ENCODE measurements at regions not wholly inside any gene's neighbourhood (a gene's known extent, or its start where the extent isn't known, plus 50 kb on each side); places are given as distances from the start of the nearest gene placed in this dataset.

DNA sequence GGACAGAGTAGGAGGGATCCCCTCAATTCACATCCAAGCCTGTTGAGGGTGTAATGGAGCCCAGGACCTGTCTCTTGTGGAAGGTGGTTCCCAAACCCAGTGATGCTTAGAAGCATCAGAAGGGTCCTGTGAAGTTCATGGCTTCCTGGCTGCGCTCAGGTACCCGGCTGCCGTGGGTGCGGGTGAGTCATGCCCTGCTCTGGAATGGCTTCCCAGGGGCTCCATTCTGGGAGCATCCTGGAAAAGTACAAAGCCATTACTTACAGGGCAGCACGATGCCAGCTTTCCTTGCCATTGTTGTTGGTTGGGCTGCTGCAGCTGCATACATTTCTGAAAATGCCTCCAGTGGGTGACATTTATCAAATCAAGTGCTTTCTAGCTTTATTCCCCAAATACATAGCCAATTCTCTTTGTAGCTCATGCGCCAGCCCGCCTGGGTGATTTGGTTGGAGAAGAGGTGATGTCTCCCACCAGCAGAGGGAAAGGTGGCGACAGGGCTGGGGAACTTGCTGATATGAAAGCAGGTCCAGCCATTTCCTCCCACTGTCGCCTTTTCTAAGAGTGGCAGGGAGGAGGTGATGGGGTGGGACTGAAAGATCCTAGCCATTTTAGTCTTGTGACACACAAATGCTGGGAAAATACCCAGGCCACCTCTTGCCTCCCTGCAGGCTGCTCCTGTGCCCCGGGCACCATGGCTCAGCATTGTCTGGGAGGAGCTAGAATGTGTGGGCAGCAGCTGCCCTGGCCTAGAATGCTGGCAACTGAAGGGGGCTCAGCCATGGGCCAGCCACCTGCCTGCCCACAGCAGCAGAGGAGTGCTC, 65.9 kb upstream of the HPCAL1 start:
- DNase-seq: no peak

- no peak for DNase-seq
Observed at GRCh38 chr2:10237392-10238321, 65.0 kb upstream of the HPCAL1 start.

DNA sequence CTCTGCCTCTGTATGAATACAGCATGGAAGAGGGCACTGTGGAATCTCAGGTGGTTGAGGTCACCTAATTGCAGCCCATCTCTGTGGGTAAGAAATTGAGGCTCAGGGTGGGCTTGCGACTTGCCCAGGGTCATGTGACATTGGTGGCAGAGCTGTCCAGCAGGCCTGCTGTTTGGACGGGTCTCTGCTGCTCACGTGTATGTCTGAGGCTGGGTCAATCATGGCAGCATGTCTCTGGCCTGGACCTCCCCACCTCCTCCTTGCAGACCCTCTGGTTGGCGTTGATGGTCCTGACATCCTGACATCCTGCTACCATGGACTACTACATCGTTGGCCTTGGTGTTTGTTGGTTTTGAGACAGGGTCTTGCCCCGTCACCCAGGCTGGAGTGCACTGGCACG, 64.3 kb upstream of the HPCAL1 start:
- no peak for DNase-seq

DNA sequence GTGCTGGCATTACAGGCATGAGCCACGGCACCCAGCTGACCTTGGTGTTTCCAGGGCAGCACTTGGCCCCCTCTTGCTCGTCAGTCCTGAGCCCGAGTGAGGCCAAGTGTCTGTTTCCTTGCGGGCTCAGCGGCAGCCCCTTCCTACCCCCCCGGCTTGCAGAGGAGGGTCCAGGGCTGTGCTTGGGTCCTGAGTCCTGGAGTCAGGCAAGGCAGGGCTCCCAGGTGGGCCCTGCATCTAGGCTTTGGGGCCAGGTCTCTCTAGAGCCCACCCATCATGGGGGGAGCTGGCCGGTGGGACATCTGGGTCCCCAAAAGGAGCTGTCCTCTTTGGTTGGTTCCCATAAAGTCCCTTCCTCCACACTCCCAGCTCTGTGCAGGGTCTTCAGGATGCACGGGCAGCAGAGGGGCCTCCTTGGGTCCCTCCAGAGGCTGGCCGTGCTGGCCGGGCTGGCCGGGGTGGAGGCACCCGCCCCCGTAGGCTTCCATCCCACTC, 63.7 kb upstream of the HPCAL1 start:
- no peak for DNase-seq

- DNase-seq: no peak
Observed at GRCh38 chr2:10239561-10239967, 63.1 kb upstream of the HPCAL1 start.

GRCh38 chr2:10240161-10240681, 62.5 kb upstream of the HPCAL1 start:
- DNase-seq: no peak

DNA sequence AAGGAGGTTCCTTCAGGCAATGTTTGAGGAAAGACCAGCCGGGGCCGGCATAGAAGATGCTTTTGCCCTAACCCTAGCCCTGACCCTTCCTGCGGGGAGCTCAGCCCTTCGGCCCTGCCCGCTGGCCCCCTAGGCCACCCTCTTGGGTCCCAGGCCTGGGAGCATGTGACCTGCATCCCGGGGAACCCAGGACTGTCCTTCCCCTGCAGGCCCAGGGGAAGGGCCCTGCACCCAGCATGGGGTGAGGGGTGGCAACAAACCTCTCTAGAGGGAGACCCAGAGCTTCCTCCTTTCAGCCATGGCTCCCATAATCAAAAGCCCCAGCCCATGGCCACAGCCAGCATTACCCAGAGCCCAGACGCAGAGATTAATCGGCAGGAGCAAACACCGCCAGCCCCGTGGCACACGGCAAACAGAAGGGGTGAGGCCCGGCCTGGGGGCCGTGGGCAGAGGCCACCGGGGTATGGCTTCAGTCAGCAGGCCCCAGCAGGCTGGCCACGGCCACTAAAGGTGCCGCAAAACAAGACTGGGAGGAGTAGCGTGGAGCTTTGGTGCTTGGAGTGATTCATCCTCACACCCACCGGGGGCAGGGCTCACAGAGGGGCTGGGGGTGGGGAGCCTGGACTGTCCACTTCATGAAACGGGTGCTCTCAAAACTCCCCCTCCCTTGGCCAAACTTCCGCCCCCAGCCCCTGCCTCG, 61.6 kb upstream of the HPCAL1 start:
- DNase-seq: no peak

DNA sequence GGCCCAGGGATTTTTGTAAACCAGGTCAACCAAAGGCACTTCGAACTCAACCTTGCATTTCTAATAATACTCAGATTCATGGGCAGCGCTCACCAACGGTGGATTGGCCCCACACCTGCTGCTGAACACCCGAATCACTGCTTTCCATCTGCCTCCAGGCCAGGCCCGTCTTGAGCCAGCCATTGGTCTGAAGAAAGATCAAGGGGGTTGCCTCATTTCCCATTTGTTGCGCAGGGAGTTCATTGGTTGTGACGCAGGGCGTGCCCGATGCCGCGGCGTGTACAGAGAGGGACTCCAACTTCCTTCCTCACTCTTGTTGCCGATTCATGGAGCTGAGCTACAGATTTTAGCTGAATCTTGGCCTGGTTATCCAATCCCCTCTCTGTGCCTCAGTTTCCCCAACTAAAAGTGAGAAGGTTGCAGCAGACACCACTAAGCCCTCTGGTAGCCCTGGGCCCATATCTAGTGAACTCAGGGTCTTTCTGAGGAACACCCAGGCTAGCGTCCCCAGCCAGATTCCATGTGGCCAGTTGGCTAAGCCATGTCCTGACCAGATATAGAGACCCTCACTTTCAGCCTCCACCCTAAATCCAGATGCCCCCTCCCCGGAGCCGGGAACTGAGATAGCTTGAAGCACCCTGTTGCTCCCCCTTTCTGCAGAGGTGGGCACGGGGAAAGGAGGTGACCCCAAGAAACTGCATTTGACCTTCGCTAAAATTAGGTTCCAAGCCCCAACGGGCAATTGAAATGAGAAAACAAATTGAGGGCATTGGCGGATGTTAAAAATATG, 60.9 kb upstream of the HPCAL1 start:
- DNase-seq: no peak

- DNase-seq: no peak
Observed at GRCh38 chr2:10242451-10242850, 60.3 kb upstream of the HPCAL1 start.

DNA sequence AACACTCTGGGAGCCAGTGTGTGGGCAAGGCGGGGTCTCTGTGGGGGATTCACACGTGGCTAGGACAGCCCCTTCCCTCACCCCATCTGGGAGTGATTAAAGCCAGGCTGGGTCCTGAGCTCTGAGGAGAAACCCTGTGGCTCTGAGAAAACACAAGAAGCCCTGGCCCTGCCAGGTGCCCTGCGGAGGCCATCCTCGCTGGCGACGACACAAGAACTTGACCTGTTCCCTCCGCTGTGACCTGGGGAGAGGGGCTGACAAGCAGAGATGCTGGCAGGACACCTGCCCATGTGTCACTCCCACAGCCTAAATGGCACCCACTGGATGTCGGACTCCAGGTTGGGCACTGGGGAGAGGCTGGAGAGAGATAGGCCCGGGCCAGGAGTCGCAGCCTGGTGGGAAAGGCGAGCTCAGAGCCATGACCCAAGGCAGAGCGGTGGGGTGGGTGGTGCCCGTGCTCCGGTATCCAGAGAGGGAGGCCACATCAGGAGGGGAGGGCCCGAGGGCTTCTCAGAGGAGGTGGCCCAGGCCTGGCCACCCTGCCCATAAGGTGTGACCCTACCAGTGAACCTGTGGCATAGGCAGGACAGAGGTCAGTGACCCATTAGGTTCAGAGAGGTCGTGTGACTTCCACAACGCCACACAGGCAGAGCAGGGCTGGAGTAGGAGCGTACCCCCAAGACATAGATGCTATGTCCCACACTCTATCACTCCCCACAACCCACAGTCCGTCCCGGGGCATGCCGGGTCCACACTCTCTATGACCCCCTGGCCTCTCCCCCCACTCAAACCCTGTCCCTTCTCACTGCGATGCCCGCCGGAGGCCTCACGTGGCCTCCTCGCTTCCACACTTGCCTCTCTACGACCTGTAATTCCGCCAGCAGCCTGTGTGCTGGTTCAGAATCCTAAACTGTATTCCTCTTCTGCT, 59.4 kb upstream of the HPCAL1 start:
- DNase-seq: no peak

GRCh38 chr2:10243926-10244270, 58.8 kb upstream of the HPCAL1 start:
- no peak for DNase-seq

DNA sequence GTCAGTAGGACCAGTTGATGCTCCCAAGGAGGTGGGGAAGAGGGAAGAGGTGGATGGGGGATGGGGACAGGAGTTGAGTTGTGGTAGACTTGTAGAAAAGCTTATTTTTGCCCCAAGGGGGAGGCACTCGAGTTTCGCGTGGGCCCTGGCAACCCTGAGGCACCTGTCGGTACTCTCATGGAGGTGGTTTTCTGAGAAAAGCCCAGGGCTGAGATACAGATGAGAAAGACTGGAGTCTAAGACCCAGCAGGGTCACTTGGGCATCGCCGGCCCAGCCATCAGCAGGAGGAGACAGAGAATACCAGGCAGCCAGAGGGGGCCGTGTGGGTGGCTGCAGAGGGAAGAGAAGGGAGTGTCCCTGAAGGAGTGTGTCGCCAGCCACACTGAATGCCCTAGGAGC, 57.7 kb upstream of the HPCAL1 start:
- no peak for DNase-seq

DNA sequence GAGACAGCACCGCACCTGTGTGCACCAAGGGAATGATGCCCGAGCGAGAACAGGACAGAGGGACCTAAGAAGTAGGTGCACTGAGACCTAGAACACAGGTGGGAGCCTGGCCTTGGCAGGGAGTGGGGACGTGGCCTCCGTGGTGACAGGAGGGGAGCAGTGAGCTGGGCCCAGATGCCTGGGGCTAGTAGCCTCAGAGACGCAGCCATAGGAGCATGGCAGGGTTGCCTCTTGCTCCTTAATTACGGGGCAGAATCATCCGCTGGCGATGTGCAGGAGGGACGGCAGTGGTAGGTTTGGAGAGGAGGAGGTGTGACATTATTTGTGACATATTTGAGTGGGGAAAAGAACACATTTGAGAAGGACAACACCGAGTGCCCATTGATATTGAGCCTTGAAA, 57.0 kb upstream of the HPCAL1 start:
- no peak for DNase-seq

DNA sequence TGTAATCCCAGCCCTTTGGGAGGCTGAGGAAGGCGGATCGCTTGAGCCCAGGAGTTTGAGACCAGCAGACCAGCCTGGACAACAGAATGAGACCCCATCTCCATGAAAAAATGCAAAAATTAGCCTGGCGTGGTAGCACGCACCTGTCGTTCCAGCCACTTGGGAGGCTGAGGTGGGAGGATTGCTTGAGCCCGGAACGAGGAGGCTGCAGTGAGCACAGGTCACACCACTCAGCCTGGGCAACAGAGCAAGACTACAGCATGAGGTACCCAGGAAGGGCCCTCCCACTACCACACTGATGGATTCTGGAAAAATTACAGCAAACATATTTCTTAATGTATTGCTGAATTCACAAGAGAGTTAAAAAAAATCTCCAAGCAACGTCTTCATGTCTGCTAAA, 56.3 kb upstream of the HPCAL1 start:
- no peak for DNase-seq

DNA sequence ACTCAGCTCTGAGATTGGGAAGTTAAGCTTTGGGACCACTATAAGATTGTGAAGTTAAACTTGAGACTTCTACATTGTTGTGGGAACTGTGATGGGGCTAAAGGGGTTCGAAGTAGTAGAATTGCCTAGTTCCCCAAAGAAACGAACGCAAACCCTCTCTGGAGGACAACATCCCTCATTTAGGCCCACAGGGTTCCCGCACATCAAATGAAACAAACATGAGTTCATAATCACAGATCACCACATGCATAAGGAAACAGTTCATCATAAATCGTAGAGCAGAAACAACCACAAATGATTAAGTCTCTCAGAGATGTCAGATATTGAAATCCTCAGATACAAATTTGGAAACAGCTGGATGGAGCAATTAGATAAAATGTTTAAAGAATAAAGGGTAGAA, 55.9 kb upstream of the HPCAL1 start:
- no peak for DNase-seq

- no peak for DNase-seq
Observed at GRCh38 chr2:10249798-10250197, 52.9 kb upstream of the HPCAL1 start.

GRCh38 chr2:10252224-10252623, 50.5 kb upstream of the HPCAL1 start:
- DNase-seq: no peak

- DNase-seq: no peak
Observed at GRCh38 chr2:10252661-10253060, 50.0 kb upstream of the HPCAL1 start.
